ENCODE measurements at regions not wholly inside any gene's neighbourhood (a gene's known extent, or its start where the extent isn't known, plus 50 kb on each side); places are given as distances from the start of the nearest gene placed in this dataset.

- ChIA-PET POLR2A (no interaction called here), CTCF (interaction anchor here (2.4 to 2.8 kb wide), 2 partner anchors 20 to 41 kb away, joined by 9 to 12 read pairs; no protein-coding TSS in a partner anchor)
- TF ChIP-seq CTCF (IDR thresholded peaks at IDR 0.05; ENCODE audit: control extremely low read depth, extremely low read depth, low read depth, missing control alignments), result no peak
- DNase-seq (ENCODE audit: extremely low spot score), result no peak
These were observed 330.9 kb downstream of the TNS1 start for GRCh38 chr2:217671871-217672270.

GRCh38 chr2:217671075-217671474 is 331.7 kb downstream of the TNS1 start:
- ChIA-PET CTCF (interaction anchor here (2.4 kb wide), 1 partner anchor 42 kb away, joined by 9 read pairs; no protein-coding TSS in a partner anchor), POLR2A (no interaction called here)
- DNase-seq (ENCODE audit: extremely low spot score), result no peak
- no peak for TF ChIP-seq CTCF (IDR thresholded peaks at IDR 0.05; ENCODE audit: control extremely low read depth, extremely low read depth, low read depth, missing control alignments)

- no peak for DNase-seq (ENCODE audit: extremely low spot score)
- ChIA-PET POLR2A (no interaction called here), CTCF (interaction anchor here (1.8 kb wide), 1 partner anchor 20 kb away, joined by 5 read pairs; no protein-coding TSS in a partner anchor)
- TF ChIP-seq CTCF (IDR thresholded peaks at IDR 0.05; ENCODE audit: control extremely low read depth, extremely low read depth, low read depth, missing control alignments), result no peak
These were observed 333.0 kb downstream of the TNS1 start for GRCh38 chr2:217669831-217670230.

- no peak for TF ChIP-seq CTCF (IDR thresholded peaks at IDR 0.05; ENCODE audit: control extremely low read depth, extremely low read depth, low read depth, missing control alignments)
- CTCF ChIA-PET, result interaction anchor here (0.8 to 1.7 kb wide), 4 partner anchors 16 to 45 kb away, joined by 3 to 7 read pairs (median 4); no protein-coding TSS in a partner anchor
- POLR2A ChIA-PET, result no interaction called here
- no peak for DNase-seq (ENCODE audit: extremely low spot score)
These were observed 335.3 kb downstream of the TNS1 start for GRCh38 chr2:217667512-217667911.

- no peak for TF ChIP-seq CTCF (IDR thresholded peaks at IDR 0.05; ENCODE audit: control extremely low read depth, extremely low read depth, low read depth, missing control alignments)
- CTCF ChIA-PET, result interaction anchor here (0.8 to 1.7 kb wide), 4 partner anchors 15 to 46 kb away, joined by 3 to 7 read pairs (median 4); no protein-coding TSS in a partner anchor
- no peak for DNase-seq (ENCODE audit: extremely low spot score)
- POLR2A ChIA-PET, result no interaction called here
These were observed 335.8 kb downstream of the TNS1 start for GRCh38 chr2:217667035-217667434.

GRCh38 chr2:217666338-217666737 is 336.5 kb downstream of the TNS1 start:
- peak; percentile 25 for DNase-seq (ENCODE audit: extremely low spot score)
- ChIA-PET POLR2A (no interaction called here), CTCF (interaction anchor here (1.3 to 1.7 kb wide), 3 partner anchors 15 to 47 kb away, joined by 4 to 7 read pairs (median 5); no protein-coding TSS in a partner anchor)
- no peak for TF ChIP-seq CTCF (IDR thresholded peaks at IDR 0.05; ENCODE audit: control extremely low read depth, extremely low read depth, low read depth, missing control alignments)

Measured in GM10248 (cell line).